Endodermal cell (in vitro differentiated cells): ENCODE measurements at regions not wholly inside any gene's neighbourhood (a gene's known extent, or its start where the extent isn't known, plus 50 kb on each side); places are given as distances from the start of the nearest gene placed in this dataset.

Experiments used
- DNase-seq: peaks from one replicate; pipeline ENCODE4 v3.0.0-alpha.2; 2017
- H3K27ac ChIP-seq: 2 replicates; pipeline ENCODE4 v1.5.1; 2013; ENCODE audit warnings: mild to moderate bottlenecking, low read depth, low read length, moderate library complexity
- H3K27me3 ChIP-seq: 2 replicates; pipeline ENCODE4 v1.6.1; 2013; ENCODE audit warnings: mild to moderate bottlenecking, low read length, moderate library complexity; ENCODE audit not compliant: insufficient read depth, control insufficient read depth, poor library complexity, severe bottlenecking
- H3K36me3 ChIP-seq: 2 replicates; pipeline ENCODE4 v1.7.0; 2013; ENCODE audit warnings: mild to moderate bottlenecking, low read length, moderate library complexity; ENCODE audit not compliant: control insufficient read depth, insufficient read depth
- H3K4me1 ChIP-seq: one replicate; pipeline ENCODE4 v1.7.0; 2013; ENCODE audit warnings: low read length; ENCODE audit not compliant: control insufficient read depth, insufficient read depth
- H3K4me3 ChIP-seq: 2 replicates; pipeline ENCODE4 v1.5.1; 2013; ENCODE audit warnings: mild to moderate bottlenecking, low read length, moderate library complexity
- H3K9ac ChIP-seq: 2 replicates; pipeline ENCODE4 v1.6.1; 2013; ENCODE audit warnings: mild to moderate bottlenecking, low read length, moderate library complexity; ENCODE audit not compliant: poor library complexity, severe bottlenecking; ENCODE audit errors: extremely low read depth
- H3K9me3 ChIP-seq: 2 replicates; pipeline ENCODE4 v1.6.1; 2013; ENCODE audit warnings: mild to moderate bottlenecking, low read length, moderate library complexity; ENCODE audit not compliant: control insufficient read depth
- H3K27ac Mint-ChIP-seq: 2 replicates; pipeline ENCODE4 v1.8.0; 2020; ENCODE audit warnings: mixed read lengths
- H3K27me3 Mint-ChIP-seq: 2 replicates; pipeline ENCODE4 v1.8.0; 2021; ENCODE audit warnings: mild to moderate bottlenecking, mixed read lengths; ENCODE audit not compliant: insufficient read depth
- H3K36me3 Mint-ChIP-seq: 2 replicates; pipeline ENCODE4 v1.8.0; 2020; ENCODE audit warnings: low read depth, mixed read lengths
- H3K4me1 Mint-ChIP-seq: 2 replicates; pipeline ENCODE4 v1.8.0; 2020; ENCODE audit warnings: mixed read lengths
- H3K4me3 Mint-ChIP-seq: 2 replicates; pipeline ENCODE4 v1.8.0; 2020; ENCODE audit warnings: mild to moderate bottlenecking, moderate library complexity, mixed read lengths
- H3K9me3 Mint-ChIP-seq: 2 replicates; pipeline ENCODE4 v1.8.0; 2020; ENCODE audit warnings: mild to moderate bottlenecking, mixed read lengths
- WGBS, 2 experiments: methylation state at CpG; one replicate each; pipeline versions ENCODE4 v1.1.5 to v1.1.7; 2013; ENCODE audit warnings: missing lambda C conversion rate in 2 of 2, mixed read lengths in 1 of 2; ENCODE audit not compliant: insufficient coverage in 1 of 2, insufficient read length in 1 of 2; 5-methylcytosine and 5-hydroxymethylcytosine counted together
- TF ChIP-seq, protein P1 (sequence below): fragments of 200-600 bp; sonication (generic); conservative IDR thresholded peaks from 2 replicates; pipeline ENCODE4 v1.5.0; 2021; ENCODE audit warnings: antibody characterized with exemption, mild to moderate bottlenecking

DNA sequence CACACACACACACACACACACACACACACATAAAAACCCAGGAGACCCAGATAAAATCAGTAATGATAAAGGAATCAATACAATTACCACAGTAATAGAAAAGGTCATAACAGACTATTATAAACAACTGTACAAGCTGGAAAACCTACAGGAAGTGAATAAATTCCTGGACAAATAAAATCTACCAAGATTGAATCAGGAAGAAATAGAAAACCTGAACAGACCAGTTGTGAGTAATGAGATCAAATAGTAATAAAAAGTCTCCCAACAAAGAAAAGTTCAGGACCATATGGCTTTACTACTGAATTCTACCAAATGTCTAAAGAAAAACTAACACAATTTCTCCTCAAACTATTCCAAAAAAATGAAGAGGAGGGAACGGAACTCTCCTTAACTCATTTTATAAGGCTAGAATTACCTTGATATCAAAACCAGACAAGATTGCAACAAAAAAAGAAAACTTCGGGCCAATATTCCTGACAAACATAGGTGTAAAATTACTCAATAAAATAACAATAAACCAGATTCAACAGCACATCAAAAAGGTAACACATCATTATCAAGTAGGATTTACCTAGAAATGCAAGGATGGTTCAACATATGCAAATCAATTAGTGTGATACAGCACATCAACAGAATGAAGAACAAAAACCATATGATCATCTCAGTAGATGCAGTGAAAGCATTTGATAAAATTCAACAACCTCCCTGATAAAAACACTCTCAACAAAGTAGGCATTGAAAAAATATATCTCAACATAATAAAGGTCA lies 325.2 kb upstream of the POU5F2 start:
- Histone ChIP-seq H3K27me3 (no peaks in the 10 kb centered on the region), H3K4me3 (no peak overlapping the region), H3K9me3 (peaks cover 36% of the 10 kb centered on the region), H3K36me3 (no peaks in the 10 kb centered on the region), H3K9ac (no peak overlapping the region), H3K4me1 (peaks cover 4% of the 10 kb centered on the region), H3K27ac (no peak overlapping the region)
- 97% methylated on average over 2 of the region's 2 CpGs; no CpG with 5 or more reads in 1 of the 2 experiments for WGBS, 2 experiments
- Mint-ChIP-seq H3K27ac (no peak overlapping the region), H3K27me3 (no peaks in the 10 kb centered on the region), H3K9me3 (peaks cover 30% of the 10 kb centered on the region), H3K4me3 (no peak overlapping the region), H3K36me3 (peaks cover 24% of the 10 kb centered on the region), H3K4me1 (peaks cover 10% of the 10 kb centered on the region)
- no peak for DNase-seq
- TF ChIP-seq, protein P1, sequence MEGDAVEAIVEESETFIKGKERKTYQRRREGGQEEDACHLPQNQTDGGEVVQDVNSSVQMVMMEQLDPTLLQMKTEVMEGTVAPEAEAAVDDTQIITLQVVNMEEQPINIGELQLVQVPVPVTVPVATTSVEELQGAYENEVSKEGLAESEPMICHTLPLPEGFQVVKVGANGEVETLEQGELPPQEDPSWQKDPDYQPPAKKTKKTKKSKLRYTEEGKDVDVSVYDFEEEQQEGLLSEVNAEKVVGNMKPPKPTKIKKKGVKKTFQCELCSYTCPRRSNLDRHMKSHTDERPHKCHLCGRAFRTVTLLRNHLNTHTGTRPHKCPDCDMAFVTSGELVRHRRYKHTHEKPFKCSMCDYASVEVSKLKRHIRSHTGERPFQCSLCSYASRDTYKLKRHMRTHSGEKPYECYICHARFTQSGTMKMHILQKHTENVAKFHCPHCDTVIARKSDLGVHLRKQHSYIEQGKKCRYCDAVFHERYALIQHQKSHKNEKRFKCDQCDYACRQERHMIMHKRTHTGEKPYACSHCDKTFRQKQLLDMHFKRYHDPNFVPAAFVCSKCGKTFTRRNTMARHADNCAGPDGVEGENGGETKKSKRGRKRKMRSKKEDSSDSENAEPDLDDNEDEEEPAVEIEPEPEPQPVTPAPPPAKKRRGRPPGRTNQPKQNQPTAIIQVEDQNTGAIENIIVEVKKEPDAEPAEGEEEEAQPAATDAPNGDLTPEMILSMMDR = no peak

DNA sequence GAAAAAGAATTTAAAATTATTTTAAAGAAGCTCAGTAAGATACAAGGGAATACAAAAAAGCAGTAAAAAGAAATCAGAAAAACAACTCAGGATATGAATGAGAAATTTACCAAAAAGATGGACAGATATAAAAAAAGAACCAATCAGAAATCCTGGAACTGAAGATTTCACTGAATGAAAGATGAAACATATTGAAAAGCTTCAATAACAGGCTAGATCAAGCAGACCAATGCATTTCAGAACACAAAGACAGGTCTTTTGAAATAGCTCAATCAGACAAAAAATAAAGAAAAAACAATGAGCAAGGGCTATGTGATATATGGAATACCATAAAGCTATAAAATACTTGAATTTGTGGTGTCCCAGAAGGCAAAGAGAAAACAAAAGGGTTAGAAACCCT lies 322.6 kb upstream of the POU5F2 start:
- no peak overlapping the region for H3K4me3 Mint-ChIP-seq
- DNase-seq = no peak
- TF ChIP-seq, protein P1 = no peak
- Histone ChIP-seq H3K9me3 (peaks cover 43% of the 10 kb centered on the region), H3K36me3 (no peaks in the 10 kb centered on the region), H3K27me3 (no peaks in the 10 kb centered on the region), H3K4me1 (peaks cover 4% of the 10 kb centered on the region), H3K4me3 (no peak overlapping the region), H3K27ac (no peak overlapping the region), H3K9ac (no peak overlapping the region)
- no peak overlapping the region for H3K27ac Mint-ChIP-seq
- H3K36me3 Mint-ChIP-seq = peaks cover 26% of the 10 kb centered on the region
- H3K4me1 Mint-ChIP-seq = peaks cover 14% of the 10 kb centered on the region
- no peaks in the 10 kb centered on the region for H3K27me3 Mint-ChIP-seq
- H3K9me3 Mint-ChIP-seq = peaks cover 39% of the 10 kb centered on the region

DNA sequence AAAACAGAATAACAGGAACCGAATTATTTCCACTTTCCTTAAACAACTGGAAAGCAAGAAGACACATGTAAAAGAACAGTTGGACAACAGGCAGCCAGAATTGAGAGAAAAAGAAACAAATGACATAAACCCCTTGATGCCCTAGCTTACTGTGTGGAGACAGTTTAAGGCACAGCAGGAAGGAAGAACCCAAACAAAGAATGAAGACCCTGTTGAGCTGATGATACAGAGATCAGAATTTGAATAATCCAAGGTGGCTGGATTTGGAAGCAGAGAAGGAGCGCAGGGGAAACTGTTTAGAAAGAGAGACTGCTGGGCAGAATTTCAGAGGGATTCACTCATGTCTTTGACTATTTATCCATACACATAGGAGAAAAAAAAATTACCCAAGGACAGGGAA lies 316.3 kb upstream of the POU5F2 start:
- Histone ChIP-seq H3K4me1 (peaks cover 4% of the 10 kb centered on the region), H3K27me3 (no peaks in the 10 kb centered on the region), H3K27ac (peak overlapping the region; percentile 47), H3K4me3 (no peak overlapping the region), H3K36me3 (no peaks in the 10 kb centered on the region), H3K9ac (no peak overlapping the region), H3K9me3 (peaks cover 12% of the 10 kb centered on the region)
- Mint-ChIP-seq H3K4me3 (no peak overlapping the region), H3K9me3 (peaks cover 13% of the 10 kb centered on the region), H3K36me3 (peaks cover 2% of the 10 kb centered on the region), H3K4me1 (peaks cover 31% of the 10 kb centered on the region), H3K27ac (peak overlapping the region; percentile 24), H3K27me3 (no peaks in the 10 kb centered on the region)
- 22% methylated on average over 2 of the region's 2 CpGs; no CpG with 5 or more reads in 1 of the 2 experiments for WGBS, 2 experiments
- TF ChIP-seq, protein P1 = no peak
- no peak for DNase-seq
